PFSK-1 (cell line): ENCODE measurements at regions not wholly inside any gene's neighbourhood (a gene's known extent, or its start where the extent isn't known, plus 50 kb on each side); places are given as distances from the start of the nearest gene placed in this dataset.

ENCODE experiments used
- POLR2AphosphoS5 ChIP-seq: IDR thresholded peaks from 2 replicates; pipeline ENCODE4 v1.6.1; 2012; ENCODE audit warnings: low read depth, mild to moderate bottlenecking, control low read depth, low read length, moderate library complexity
- SIN3A ChIP-seq: IDR thresholded peaks from 2 replicates; pipeline ENCODE4 v1.6.1; 2012; ENCODE audit warnings: mild to moderate bottlenecking, low read length, moderate library complexity, borderline replicate concordance; ENCODE audit not compliant: insufficient read depth
- TAF1 ChIP-seq: IDR thresholded peaks from 2 replicates; pipeline ENCODE4 v1.6.1; 2012; ENCODE audit warnings: low read length, control low read depth, borderline replicate concordance; ENCODE audit not compliant: insufficient read depth

DNA sequence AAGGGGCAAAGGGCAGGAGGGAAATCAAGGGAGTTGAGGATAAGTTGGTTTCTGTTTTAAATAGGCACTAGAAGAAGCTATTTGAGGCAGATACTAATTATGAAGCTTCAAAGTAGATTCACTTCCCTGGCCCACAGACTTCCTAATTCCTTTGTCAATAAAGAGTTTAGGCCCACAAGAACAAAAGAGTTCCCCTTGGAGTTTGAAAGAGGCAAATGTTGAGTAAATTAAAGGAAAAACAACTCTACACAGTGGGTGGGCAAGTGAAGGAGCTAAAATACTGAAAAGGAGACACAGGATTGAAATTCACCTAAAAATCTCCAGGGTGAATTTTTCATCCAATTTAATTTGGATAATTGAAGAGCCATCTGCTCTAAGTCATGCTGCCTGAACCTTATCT lies 411.7 kb upstream of the RORA start:
- no peak for TF ChIP-seq POLR2AphosphoS5
- no peak for TF ChIP-seq SIN3A
- TF ChIP-seq TAF1, result no peak
